ENCODE measurements at regions not wholly inside any gene's neighbourhood (a gene's known extent, or its start where the extent isn't known, plus 50 kb on each side); places are given as distances from the start of the nearest gene placed in this dataset.

GRCh38 chr16:73289232-73289631 is 241.3 kb upstream of the ZFHX3 start:
- Histone ChIP-seq H3K4me3 (ENCODE audit: low read length in 3 of 3) (no peak overlapping the region), H3K27ac (ENCODE audit: low read depth, low read length) (no peak overlapping the region), H3K4me1 (ENCODE audit: control insufficient read depth in 3 of 3, insufficient read depth in 3 of 3, low read length in 3 of 3) (no peaks in the 10 kb centered on the region), H3K27me3 (ENCODE audit: control insufficient read depth in 3 of 3, insufficient read depth in 3 of 3, low read length in 3 of 3) (peaks cover 21 to 26% (median 23%) of the 10 kb centered on the region in 3 donors), H3K9ac (ENCODE audit: low read depth in 1 of 3, low read length in 3 of 3) (no peak overlapping the region), H3K9me3 (ENCODE audit: control insufficient read depth in 3 of 3, low read length in 3 of 3) (no peaks in the 10 kb centered on the region), H3K36me3 (ENCODE audit: control insufficient read depth in 3 of 3, insufficient read depth in 3 of 3, low read length in 3 of 3) (no peaks in the 10 kb centered on the region)

GRCh38 chr16:73288520-73288919 is 240.6 kb upstream of the ZFHX3 start:
- no peak overlapping the region for H3K27ac ChIP-seq (ENCODE audit: low read depth, low read length)
- no peaks in the 10 kb centered on the region for H3K9me3 ChIP-seq (ENCODE audit: control insufficient read depth in 3 of 3, low read length in 3 of 3)
- H3K4me3 ChIP-seq (ENCODE audit: low read length in 3 of 3) = no peak overlapping the region
- H3K27me3 ChIP-seq (ENCODE audit: control insufficient read depth in 3 of 3, insufficient read depth in 3 of 3, low read length in 3 of 3) = peaks cover 21 to 26% (median 23%) of the 10 kb centered on the region in 3 donors
- H3K36me3 ChIP-seq (ENCODE audit: control insufficient read depth in 3 of 3, insufficient read depth in 3 of 3, low read length in 3 of 3) = no peaks in the 10 kb centered on the region
- no peaks in the 10 kb centered on the region for H3K4me1 ChIP-seq (ENCODE audit: control insufficient read depth in 3 of 3, insufficient read depth in 3 of 3, low read length in 3 of 3)
- H3K9ac ChIP-seq (ENCODE audit: low read depth in 1 of 3, low read length in 3 of 3) = no peak overlapping the region

GRCh38 chr16:73287859-73288405 is 240.0 kb upstream of the ZFHX3 start:
- H3K27me3 ChIP-seq (ENCODE audit: control insufficient read depth in 3 of 3, insufficient read depth in 3 of 3, low read length in 3 of 3) = peaks cover 21 to 26% (median 23%) of the 10 kb centered on the region in 3 donors
- H3K27ac ChIP-seq (ENCODE audit: low read depth, low read length) = no peak overlapping the region
- no peak overlapping the region for H3K9ac ChIP-seq (ENCODE audit: low read depth in 1 of 3, low read length in 3 of 3)
- H3K4me1 ChIP-seq (ENCODE audit: control insufficient read depth in 3 of 3, insufficient read depth in 3 of 3, low read length in 3 of 3) = no peaks in the 10 kb centered on the region
- H3K36me3 ChIP-seq (ENCODE audit: control insufficient read depth in 3 of 3, insufficient read depth in 3 of 3, low read length in 3 of 3) = no peaks in the 10 kb centered on the region
- no peak overlapping the region for H3K4me3 ChIP-seq (ENCODE audit: low read length in 3 of 3)
- no peaks in the 10 kb centered on the region for H3K9me3 ChIP-seq (ENCODE audit: control insufficient read depth in 3 of 3, low read length in 3 of 3)

GRCh38 chr16:73286346-73287267 is 238.7 kb upstream of the ZFHX3 start:
- no peaks in the 10 kb centered on the region for H3K36me3 ChIP-seq (ENCODE audit: control insufficient read depth in 3 of 3, insufficient read depth in 3 of 3, low read length in 3 of 3)
- no peaks in the 10 kb centered on the region for H3K9me3 ChIP-seq (ENCODE audit: control insufficient read depth in 3 of 3, low read length in 3 of 3)
- no peak overlapping the region for H3K9ac ChIP-seq (ENCODE audit: low read depth in 1 of 3, low read length in 3 of 3)
- no peak overlapping the region for H3K27ac ChIP-seq (ENCODE audit: low read depth, low read length)
- H3K4me1 ChIP-seq (ENCODE audit: control insufficient read depth in 3 of 3, insufficient read depth in 3 of 3, low read length in 3 of 3) = no peaks in the 10 kb centered on the region
- peaks cover 21 to 26% (median 23%) of the 10 kb centered on the region in 3 donors for H3K27me3 ChIP-seq (ENCODE audit: control insufficient read depth in 3 of 3, insufficient read depth in 3 of 3, low read length in 3 of 3)
- H3K4me3 ChIP-seq (ENCODE audit: low read length in 3 of 3) = no peak overlapping the region

- Histone ChIP-seq H3K36me3 (ENCODE audit: control insufficient read depth in 3 of 3, insufficient read depth in 3 of 3, low read length in 3 of 3) (no peaks in the 10 kb centered on the region), H3K4me3 (ENCODE audit: low read length in 3 of 3) (no peak overlapping the region), H3K4me1 (ENCODE audit: control insufficient read depth in 3 of 3, insufficient read depth in 3 of 3, low read length in 3 of 3) (no peaks in the 10 kb centered on the region), H3K27me3 (ENCODE audit: control insufficient read depth in 3 of 3, insufficient read depth in 3 of 3, low read length in 3 of 3) (peaks cover 18 to 26% (median 23%) of the 10 kb centered on the region in 3 donors), H3K9ac (ENCODE audit: low read depth in 1 of 3, low read length in 3 of 3) (no peak overlapping the region), H3K27ac (ENCODE audit: low read depth, low read length) (no peak overlapping the region), H3K9me3 (ENCODE audit: control insufficient read depth in 3 of 3, low read length in 3 of 3) (no peaks in the 10 kb centered on the region)
These were observed 237.7 kb upstream of the ZFHX3 start for GRCh38 chr16:73285436-73286201.

GRCh38 chr16:73280388-73280787 is 232.5 kb upstream of the ZFHX3 start:
- Histone ChIP-seq H3K27ac (ENCODE audit: low read depth, low read length) (no peak overlapping the region), H3K9me3 (ENCODE audit: control insufficient read depth in 3 of 3, low read length in 3 of 3) (no peaks in the 10 kb centered on the region), H3K27me3 (ENCODE audit: control insufficient read depth in 3 of 3, insufficient read depth in 3 of 3, low read length in 3 of 3) (peaks cover 0 to 3% (median 0%) of the 10 kb centered on the region in 3 donors), H3K9ac (ENCODE audit: low read depth in 1 of 3, low read length in 3 of 3) (no peak overlapping the region), H3K36me3 (ENCODE audit: control insufficient read depth in 3 of 3, insufficient read depth in 3 of 3, low read length in 3 of 3) (no peaks in the 10 kb centered on the region), H3K4me1 (ENCODE audit: control insufficient read depth in 3 of 3, insufficient read depth in 3 of 3, low read length in 3 of 3) (no peaks in the 10 kb centered on the region), H3K4me3 (ENCODE audit: low read length in 3 of 3) (no peak overlapping the region)

GRCh38 chr16:73279451-73279850 is 231.5 kb upstream of the ZFHX3 start:
- Histone ChIP-seq H3K4me3 (ENCODE audit: low read length in 3 of 3) (no peak overlapping the region), H3K4me1 (ENCODE audit: control insufficient read depth in 3 of 3, insufficient read depth in 3 of 3, low read length in 3 of 3) (no peaks in the 10 kb centered on the region), H3K27ac (ENCODE audit: low read depth, low read length) (no peak overlapping the region), H3K36me3 (ENCODE audit: control insufficient read depth in 3 of 3, insufficient read depth in 3 of 3, low read length in 3 of 3) (no peaks in the 10 kb centered on the region), H3K9ac (ENCODE audit: low read depth in 1 of 3, low read length in 3 of 3) (no peak overlapping the region), H3K9me3 (ENCODE audit: control insufficient read depth in 3 of 3, low read length in 3 of 3) (no peaks in the 10 kb centered on the region), H3K27me3 (ENCODE audit: control insufficient read depth in 3 of 3, insufficient read depth in 3 of 3, low read length in 3 of 3) (no peaks in the 10 kb centered on the region)

GRCh38 chr16:73277071-73277470 is 229.1 kb upstream of the ZFHX3 start:
- Histone ChIP-seq H3K9me3 (ENCODE audit: control insufficient read depth in 3 of 3, low read length in 3 of 3) (no peaks in the 10 kb centered on the region), H3K27ac (ENCODE audit: low read depth, low read length) (no peak overlapping the region), H3K9ac (ENCODE audit: low read depth in 1 of 3, low read length in 3 of 3) (no peak overlapping the region), H3K27me3 (ENCODE audit: control insufficient read depth in 3 of 3, insufficient read depth in 3 of 3, low read length in 3 of 3) (no peaks in the 10 kb centered on the region), H3K36me3 (ENCODE audit: control insufficient read depth in 3 of 3, insufficient read depth in 3 of 3, low read length in 3 of 3) (no peaks in the 10 kb centered on the region), H3K4me3 (ENCODE audit: low read length in 3 of 3) (no peak overlapping the region), H3K4me1 (ENCODE audit: control insufficient read depth in 3 of 3, insufficient read depth in 3 of 3, low read length in 3 of 3) (no peaks in the 10 kb centered on the region)

- Histone ChIP-seq H3K27me3 (ENCODE audit: control insufficient read depth in 3 of 3, insufficient read depth in 3 of 3, low read length in 3 of 3) (peaks cover 0 to 6% (median 0%) of the 10 kb centered on the region in 3 donors), H3K9me3 (ENCODE audit: control insufficient read depth in 3 of 3, low read length in 3 of 3) (no peaks in the 10 kb centered on the region), H3K4me3 (ENCODE audit: low read length in 3 of 3) (no peak overlapping the region), H3K4me1 (ENCODE audit: control insufficient read depth in 3 of 3, insufficient read depth in 3 of 3, low read length in 3 of 3) (no peaks in the 10 kb centered on the region), H3K36me3 (ENCODE audit: control insufficient read depth in 3 of 3, insufficient read depth in 3 of 3, low read length in 3 of 3) (no peaks in the 10 kb centered on the region), H3K27ac (ENCODE audit: low read depth, low read length) (no peak overlapping the region), H3K9ac (ENCODE audit: low read depth in 1 of 3, low read length in 3 of 3) (no peak overlapping the region)
These were observed 227.5 kb upstream of the ZFHX3 start for GRCh38 chr16:73275448-73275847.

- Histone ChIP-seq H3K4me1 (ENCODE audit: control insufficient read depth in 3 of 3, insufficient read depth in 3 of 3, low read length in 3 of 3) (no peaks in the 10 kb centered on the region), H3K36me3 (ENCODE audit: control insufficient read depth in 3 of 3, insufficient read depth in 3 of 3, low read length in 3 of 3) (no peaks in the 10 kb centered on the region), H3K4me3 (ENCODE audit: low read length in 3 of 3) (no peak overlapping the region), H3K27ac (ENCODE audit: low read depth, low read length) (no peak overlapping the region), H3K9me3 (ENCODE audit: control insufficient read depth in 3 of 3, low read length in 3 of 3) (no peaks in the 10 kb centered on the region), H3K27me3 (ENCODE audit: control insufficient read depth in 3 of 3, insufficient read depth in 3 of 3, low read length in 3 of 3) (peaks cover 0 to 9% (median 0%) of the 10 kb centered on the region in 3 donors), H3K9ac (ENCODE audit: low read depth in 1 of 3, low read length in 3 of 3) (no peak overlapping the region)
These were observed 227.1 kb upstream of the ZFHX3 start for GRCh38 chr16:73275024-73275423.

Measured in skeletal muscle tissue (tissue), 3 donors.